Uterus (tissue), 3 donors: ENCODE measurements at regions not wholly inside any gene's neighbourhood (a gene's known extent, or its start where the extent isn't known, plus 50 kb on each side); places are given as distances from the start of the nearest gene placed in this dataset.

Source experiments
- DNase-seq, 2 donors: peaks; one replicate each; pipeline ENCODE4 v3.0.0-alpha.2; 2019 to 2020
- H3K27ac ChIP-seq, 2 donors: fragments of 200-600 bp; sonication (generic); 1 replicate in 1 of 2; 2 replicates in 1 of 2; pipeline ENCODE4 v1.5.1; 2016 to 2018
- H3K27me3 ChIP-seq, 2 donors: fragments of 200-600 bp; sonication (generic); one replicate each; pipeline ENCODE4 v1.5.1; 2018 to 2019; ENCODE audit warnings: control low read depth in 1 of 2
- H3K36me3 ChIP-seq, 2 donors: fragments of 200-600 bp; sonication (generic); one replicate each; pipeline ENCODE4 v1.5.1; 2019; ENCODE audit warnings: control low read depth in 1 of 2
- H3K4me1 ChIP-seq, 2 donors: fragments of 200-600 bp; sonication (generic); one replicate each; pipeline ENCODE4 v1.5.1; 2018 to 2019; ENCODE audit warnings: control low read depth in 1 of 2
- H3K4me3 ChIP-seq, 2 donors: fragments of 200-600 bp; sonication (generic); 1 replicate in 1 of 2; 2 replicates in 1 of 2; pipeline ENCODE4 v1.5.1; 2018 to 2019; ENCODE audit warnings: mild to moderate bottlenecking in 1 of 2
- H3K9me3 ChIP-seq, 2 donors: fragments of 200-600 bp; sonication (generic); one replicate each; pipeline ENCODE4 v1.5.1; 2019; ENCODE audit warnings: control low read depth in 1 of 2
- POLR2A ChIP-seq, 2 donors: fragments of 450-650 bp; IDR thresholded peaks; one replicate each; pipeline ENCODE4 v1.6.1; 2016; ENCODE audit warnings: antibody characterized with exemption in 2 of 2, mild to moderate bottlenecking in 1 of 2, moderate library complexity in 1 of 2
- intact Hi-C: fragments of 100-400 bp; cut with DNase I; formaldehyde crosslinking; loops from one replicate; pipeline ENCODE4 v1.15.1; 2023; ENCODE audit warnings: low total_unique reads
- TF ChIP-seq, protein P1 (sequence below), 4 experiments: fragments of 200-600 bp in 2 of 4; fragments of 450-650 bp in 2 of 4; sonication (generic) in 2 of 4; IDR thresholded peaks; one replicate each; pipeline ENCODE4 v1.5.1; 2016 to 2019; ENCODE audit warnings: antibody characterized with exemption in 4 of 4, mild to moderate bottlenecking in 2 of 4, moderate library complexity in 1 of 4
- donor health status: DM: yes; HTN: yes; CAD: no.

DNA sequence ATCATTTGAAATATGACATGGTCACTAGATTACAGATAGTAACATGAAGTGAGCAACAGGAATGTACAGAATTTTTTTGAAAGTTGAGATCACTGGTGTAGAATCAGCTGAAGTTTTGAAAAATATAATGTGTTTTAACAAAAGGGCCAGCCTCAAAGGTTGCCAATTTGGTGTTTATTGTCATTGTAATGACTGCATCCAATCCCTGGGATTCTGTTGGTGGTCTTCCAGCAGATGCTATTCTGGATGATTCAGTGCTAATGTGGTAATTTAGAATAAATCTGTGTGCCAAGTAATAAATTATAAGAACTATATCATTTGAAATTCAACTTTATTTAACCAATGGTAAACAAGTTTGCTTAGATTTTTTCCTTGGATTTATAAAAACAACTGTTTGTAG lies 436.4 kb upstream of the PKN2 start:
- Histone ChIP-seq H3K4me1 (no peaks in the 10 kb centered on the region), H3K36me3 (no peaks in the 10 kb centered on the region), H3K27ac (no peak overlapping the region), H3K4me3 (no peak overlapping the region), H3K9me3 (no peaks in the 10 kb centered on the region), H3K27me3 (no peaks in the 10 kb centered on the region)
- TF ChIP-seq, protein P1, sequence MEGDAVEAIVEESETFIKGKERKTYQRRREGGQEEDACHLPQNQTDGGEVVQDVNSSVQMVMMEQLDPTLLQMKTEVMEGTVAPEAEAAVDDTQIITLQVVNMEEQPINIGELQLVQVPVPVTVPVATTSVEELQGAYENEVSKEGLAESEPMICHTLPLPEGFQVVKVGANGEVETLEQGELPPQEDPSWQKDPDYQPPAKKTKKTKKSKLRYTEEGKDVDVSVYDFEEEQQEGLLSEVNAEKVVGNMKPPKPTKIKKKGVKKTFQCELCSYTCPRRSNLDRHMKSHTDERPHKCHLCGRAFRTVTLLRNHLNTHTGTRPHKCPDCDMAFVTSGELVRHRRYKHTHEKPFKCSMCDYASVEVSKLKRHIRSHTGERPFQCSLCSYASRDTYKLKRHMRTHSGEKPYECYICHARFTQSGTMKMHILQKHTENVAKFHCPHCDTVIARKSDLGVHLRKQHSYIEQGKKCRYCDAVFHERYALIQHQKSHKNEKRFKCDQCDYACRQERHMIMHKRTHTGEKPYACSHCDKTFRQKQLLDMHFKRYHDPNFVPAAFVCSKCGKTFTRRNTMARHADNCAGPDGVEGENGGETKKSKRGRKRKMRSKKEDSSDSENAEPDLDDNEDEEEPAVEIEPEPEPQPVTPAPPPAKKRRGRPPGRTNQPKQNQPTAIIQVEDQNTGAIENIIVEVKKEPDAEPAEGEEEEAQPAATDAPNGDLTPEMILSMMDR (IDR thresholded peaks at IDR 0.05) = no peak
- TF ChIP-seq POLR2A (IDR thresholded peaks at IDR 0.05) = no peak
- intact Hi-C loops = no loop called here
- DNase-seq = no peak

GRCh38 chr1:88250915-88251314 lies 433.2 kb upstream of the PKN2 start:
- no peak for TF ChIP-seq POLR2A (IDR thresholded peaks at IDR 0.05)
- TF ChIP-seq, protein P1 (IDR thresholded peaks at IDR 0.05) = no peak
- Histone ChIP-seq H3K9me3 (no peaks in the 10 kb centered on the region), H3K4me3 (no peak overlapping the region), H3K4me1 (no peaks in the 10 kb centered on the region), H3K27me3 (no peaks in the 10 kb centered on the region), H3K36me3 (no peaks in the 10 kb centered on the region), H3K27ac (no peak overlapping the region)
- no peak for DNase-seq
- intact Hi-C loops = no loop called here

DNA sequence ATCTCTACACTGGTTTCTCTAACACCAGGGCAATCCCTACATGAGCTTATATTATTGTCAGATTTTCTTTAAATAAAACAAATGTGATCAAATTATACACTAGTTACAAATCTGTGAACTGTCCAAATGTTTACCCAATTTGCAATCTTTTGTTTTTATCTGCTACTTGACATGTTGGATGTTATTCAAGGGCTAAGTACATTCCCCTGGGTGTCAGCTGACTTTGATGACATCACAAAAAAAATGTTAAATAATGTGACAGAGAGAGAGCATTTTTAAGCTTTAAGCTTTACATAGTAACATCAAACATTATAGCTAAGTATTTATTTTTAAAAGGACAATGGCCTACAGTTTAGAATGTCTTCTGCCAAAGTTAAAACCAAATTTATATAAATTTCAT lies 431.3 kb upstream of the PKN2 start:
- DNase-seq = no peak
- TF ChIP-seq, protein P1 (IDR thresholded peaks at IDR 0.05) = no peak
- no peak for TF ChIP-seq POLR2A (IDR thresholded peaks at IDR 0.05)
- Histone ChIP-seq H3K9me3 (no peaks in the 10 kb centered on the region), H3K4me3 (no peak overlapping the region), H3K36me3 (no peaks in the 10 kb centered on the region), H3K27ac (no peak overlapping the region), H3K4me1 (no peaks in the 10 kb centered on the region), H3K27me3 (no peaks in the 10 kb centered on the region)
- intact Hi-C loops = no loop called here

DNA sequence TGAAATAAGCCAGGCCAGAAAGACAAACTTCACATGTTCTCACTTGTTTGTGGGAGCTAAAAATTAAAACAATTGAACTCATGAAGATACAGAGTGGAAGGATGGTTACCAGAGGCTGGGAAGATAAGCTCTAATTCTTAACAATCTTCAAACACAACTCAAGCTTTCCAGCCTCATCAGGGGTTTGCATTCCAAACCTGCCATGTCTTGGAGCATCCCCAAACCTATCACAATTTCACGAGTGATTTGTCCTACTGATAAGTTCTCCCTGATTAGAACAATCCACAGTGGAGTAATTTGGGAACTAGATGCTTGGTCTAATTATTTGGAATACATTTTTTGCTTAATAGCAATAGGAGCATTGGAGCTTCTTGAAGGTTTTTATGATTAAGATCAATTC lies 418.5 kb upstream of the PKN2 start:
- Histone ChIP-seq H3K27me3 (no peaks in the 10 kb centered on the region), H3K4me1 (no peaks in the 10 kb centered on the region), H3K4me3 (no peak overlapping the region), H3K9me3 (no peaks in the 10 kb centered on the region), H3K36me3 (no peaks in the 10 kb centered on the region), H3K27ac (no peak overlapping the region)
- intact Hi-C loops = no loop called here
- DNase-seq = no peak
- no peak for TF ChIP-seq POLR2A (IDR thresholded peaks at IDR 0.05)
- TF ChIP-seq, protein P1 (IDR thresholded peaks at IDR 0.05) = no peak

DNA sequence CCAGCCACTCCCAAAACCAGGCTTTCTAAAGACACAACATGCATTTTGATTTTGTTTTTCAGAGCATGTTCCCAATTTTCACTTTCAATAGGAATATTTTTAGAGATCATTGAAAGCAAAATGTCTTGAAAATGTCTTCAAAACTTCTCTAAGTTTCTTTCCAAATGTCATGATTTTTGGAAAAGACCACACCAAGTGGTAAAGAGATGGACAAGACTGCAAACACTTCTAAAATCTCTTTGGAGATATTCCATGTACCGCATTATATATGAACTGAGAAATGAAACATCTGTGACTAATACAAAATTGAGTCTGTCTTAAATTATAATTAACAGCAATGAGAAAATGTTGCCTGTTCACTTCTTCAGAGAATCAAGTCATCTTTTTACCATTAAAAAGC lies 418.0 kb upstream of the PKN2 start:
- Histone ChIP-seq H3K4me1 (no peaks in the 10 kb centered on the region), H3K36me3 (no peaks in the 10 kb centered on the region), H3K4me3 (no peak overlapping the region), H3K27me3 (no peaks in the 10 kb centered on the region), H3K27ac (no peak overlapping the region), H3K9me3 (no peaks in the 10 kb centered on the region)
- intact Hi-C loops = no loop called here
- no peak for TF ChIP-seq POLR2A (IDR thresholded peaks at IDR 0.05)
- TF ChIP-seq, protein P1 (IDR thresholded peaks at IDR 0.05) = no peak
- DNase-seq = no peak
